SU-DHL-6 (cell line): ENCODE measurements at regions not wholly inside any gene's neighbourhood (a gene's known extent, or its start where the extent isn't known, plus 50 kb on each side); places are given as distances from the start of the nearest gene placed in this dataset.

Experiments used
- H2AFZ ChIP-seq: fragments of 200-600 bp; sonication (generic); 2 replicates; pipeline ENCODE4 v1.6.1; 2014; ENCODE audit warnings: low read depth, mild to moderate bottlenecking, moderate library complexity, mixed read lengths, antibody characterized with exemption, low read length; ENCODE audit not compliant: severe bottlenecking
- H3F3A ChIP-seq: fragments of 200-600 bp; shearing (Covaris generic); 2 replicates; pipeline ENCODE4 v1.6.0; 2016; ENCODE audit warnings: antibody characterized with exemption, mild to moderate bottlenecking; ENCODE audit not compliant: insufficient read depth
- H3K27ac ChIP-seq: fragments of 200-600 bp; sonication (generic); 2 replicates; pipeline ENCODE4 v1.5.1; 2016; ENCODE audit warnings: low read depth, mild to moderate bottlenecking, low read length, moderate library complexity, mixed read lengths
- H3K27me3 ChIP-seq: fragments of 200-600 bp; sonication (generic), shearing (Covaris generic); 2 replicates; pipeline ENCODE4 v1.6.0; 2014; ENCODE audit warnings: mild to moderate bottlenecking, low read length
- H3K36me3 ChIP-seq: fragments of 200-600 bp; sonication (generic); 2 replicates; pipeline ENCODE4 v1.6.1; 2014; ENCODE audit warnings: mild to moderate bottlenecking, low read length, mixed read lengths
- H3K4me2 ChIP-seq: fragments of 300-600, 200-600 bp; shearing (Covaris generic), sonication (generic); 2 replicates; pipeline ENCODE4 v1.6.0; 2014; ENCODE audit warnings: low read length, low read depth, mild to moderate bottlenecking; ENCODE audit not compliant: poor library complexity, severe bottlenecking
- H3K4me3 ChIP-seq: fragments of 200-600 bp; sonication (generic); 2 replicates; pipeline ENCODE4 v1.5.1; 2014; ENCODE audit warnings: antibody characterized with exemption, low read length, mild to moderate bottlenecking, mixed read lengths; ENCODE audit not compliant: insufficient read depth, poor library complexity, severe bottlenecking
- H3K79me2 ChIP-seq: fragments of 200-600 bp; sonication (generic); 2 replicates; pipeline ENCODE4 v1.6.1; 2014; ENCODE audit warnings: mild to moderate bottlenecking, low read length, moderate library complexity; ENCODE audit not compliant: insufficient read depth
- H3K9ac ChIP-seq: fragments of 200-600 bp; sonication (generic); 2 replicates; pipeline ENCODE4 v1.7.0; 2014; ENCODE audit warnings: mild to moderate bottlenecking, low read length
- H3K9me2 ChIP-seq: fragments of 200-600 bp; sonication (generic); replicated peaks from 2 replicates; pipeline ENCODE4 v1.6.1; 2014; ENCODE audit warnings: low read length; ENCODE audit not compliant: insufficient read depth
- H3K9me3 ChIP-seq: fragments of 200-600 bp; sonication (generic); 2 replicates; pipeline ENCODE4 v1.6.1; 2014; ENCODE audit warnings: low read length, mixed read lengths; ENCODE audit not compliant: insufficient read depth
- H4K20me1 ChIP-seq: fragments of 200-600 bp; sonication (generic); 2 replicates; pipeline ENCODE4 v1.6.1; 2014; ENCODE audit warnings: low read depth, mild to moderate bottlenecking, antibody characterized with exemption, low read length, moderate library complexity, mixed read lengths
- EZH2phosphoT487 ChIP-seq: fragments of 200-600 bp; sonication (generic), shearing (Covaris generic); conservative IDR thresholded peaks from 2 replicates; pipeline ENCODE4 v1.6.1; 2018; ENCODE audit warnings: mild to moderate bottlenecking, antibody characterized with exemption, low read length, moderate library complexity, mixed read lengths
- TF ChIP-seq, protein P1 (sequence below): fragments of 200-600 bp; sonication (generic); IDR thresholded peaks from one replicate; pipeline ENCODE4 v1.5.1; 2017; ENCODE audit warnings: antibody characterized with exemption, mild to moderate bottlenecking, low read length, moderate library complexity; ENCODE audit not compliant: insufficient read depth, poor library complexity, severe bottlenecking

DNA sequence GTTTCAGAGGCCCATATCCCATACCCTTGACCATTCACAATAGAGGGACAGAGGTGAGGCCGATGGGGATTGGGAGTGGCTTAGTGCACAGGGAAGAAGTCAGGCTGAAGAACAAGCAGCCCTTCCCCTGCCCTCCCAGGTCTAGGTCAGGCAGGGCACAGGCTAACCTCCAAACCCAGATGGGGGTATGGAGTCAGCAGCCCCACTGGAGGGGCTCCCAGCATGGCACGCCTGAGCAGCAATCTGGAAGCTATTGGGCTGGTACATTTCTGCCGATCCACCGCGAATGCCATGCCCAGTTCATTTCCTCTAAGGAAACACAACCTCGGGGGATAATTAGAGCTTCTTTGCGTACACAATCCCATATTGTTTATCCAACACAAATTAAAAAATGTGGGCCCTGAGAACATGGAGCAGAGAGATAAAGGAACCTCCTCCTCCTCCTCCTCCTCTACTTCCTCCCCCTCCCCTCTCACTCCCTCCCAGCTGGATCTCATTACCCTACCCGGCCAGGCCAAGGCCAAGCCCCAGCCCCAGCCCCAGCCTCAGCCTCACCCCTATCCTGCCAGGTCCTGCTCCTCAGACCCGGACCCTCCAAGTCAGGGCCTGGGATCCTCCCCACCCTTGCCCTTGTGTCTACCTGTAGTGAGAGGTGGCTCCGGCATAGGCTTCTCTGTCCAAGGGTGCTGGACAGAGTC is 83.0 kb downstream of the PJA1 start:
- Histone ChIP-seq H3K9me2 (no peaks in the 10 kb centered on the region), H3K79me2 (no peaks in the 10 kb centered on the region), H3K27ac (no peak overlapping the region), H3K9ac (no peak overlapping the region), H3K4me2 (no peak overlapping the region), H3K36me3 (no peaks in the 10 kb centered on the region), H3K9me3 (no peaks in the 10 kb centered on the region), H2AFZ (no peak overlapping the region), H3K27me3 (no peaks in the 10 kb centered on the region), H3K4me3 (no peak overlapping the region), H3F3A (no peaks in the 10 kb centered on the region), H4K20me1 (no peaks in the 10 kb centered on the region)
- TF ChIP-seq, protein P1, sequence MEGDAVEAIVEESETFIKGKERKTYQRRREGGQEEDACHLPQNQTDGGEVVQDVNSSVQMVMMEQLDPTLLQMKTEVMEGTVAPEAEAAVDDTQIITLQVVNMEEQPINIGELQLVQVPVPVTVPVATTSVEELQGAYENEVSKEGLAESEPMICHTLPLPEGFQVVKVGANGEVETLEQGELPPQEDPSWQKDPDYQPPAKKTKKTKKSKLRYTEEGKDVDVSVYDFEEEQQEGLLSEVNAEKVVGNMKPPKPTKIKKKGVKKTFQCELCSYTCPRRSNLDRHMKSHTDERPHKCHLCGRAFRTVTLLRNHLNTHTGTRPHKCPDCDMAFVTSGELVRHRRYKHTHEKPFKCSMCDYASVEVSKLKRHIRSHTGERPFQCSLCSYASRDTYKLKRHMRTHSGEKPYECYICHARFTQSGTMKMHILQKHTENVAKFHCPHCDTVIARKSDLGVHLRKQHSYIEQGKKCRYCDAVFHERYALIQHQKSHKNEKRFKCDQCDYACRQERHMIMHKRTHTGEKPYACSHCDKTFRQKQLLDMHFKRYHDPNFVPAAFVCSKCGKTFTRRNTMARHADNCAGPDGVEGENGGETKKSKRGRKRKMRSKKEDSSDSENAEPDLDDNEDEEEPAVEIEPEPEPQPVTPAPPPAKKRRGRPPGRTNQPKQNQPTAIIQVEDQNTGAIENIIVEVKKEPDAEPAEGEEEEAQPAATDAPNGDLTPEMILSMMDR = no peak

DNA sequence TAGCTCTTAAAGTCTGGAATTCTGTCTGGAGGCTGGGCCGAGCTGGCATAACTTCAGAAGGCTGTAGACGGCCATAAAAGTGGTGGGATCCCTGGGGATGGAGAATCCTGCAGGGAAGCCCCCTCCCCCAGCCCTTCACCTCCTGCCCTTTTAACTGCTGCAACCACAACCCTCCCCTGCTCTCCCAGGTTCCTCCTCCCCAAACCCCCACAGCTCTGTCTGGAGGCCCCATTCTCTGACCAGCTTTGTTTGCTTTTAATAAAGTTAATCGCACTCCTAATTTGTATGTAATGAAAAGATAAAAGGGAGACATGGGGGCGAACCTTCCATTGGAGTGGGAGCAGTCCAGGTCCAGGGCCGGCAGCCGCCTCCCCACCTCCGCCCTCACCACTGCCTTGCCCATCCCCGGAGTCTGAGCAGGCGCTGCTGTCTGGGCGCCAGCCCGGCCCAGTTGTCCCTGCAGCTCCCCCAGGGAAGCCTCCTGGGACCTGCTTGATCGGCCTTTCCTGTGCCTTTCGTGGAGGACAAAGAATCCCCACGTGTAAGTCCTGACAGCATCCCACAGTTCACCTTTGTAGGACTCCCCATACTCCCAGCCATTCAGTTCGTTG is 84.3 kb downstream of the PJA1 start:
- no peaks in the 10 kb centered on the region for H4K20me1 ChIP-seq
- H3K4me2 ChIP-seq = no peak overlapping the region

DNA sequence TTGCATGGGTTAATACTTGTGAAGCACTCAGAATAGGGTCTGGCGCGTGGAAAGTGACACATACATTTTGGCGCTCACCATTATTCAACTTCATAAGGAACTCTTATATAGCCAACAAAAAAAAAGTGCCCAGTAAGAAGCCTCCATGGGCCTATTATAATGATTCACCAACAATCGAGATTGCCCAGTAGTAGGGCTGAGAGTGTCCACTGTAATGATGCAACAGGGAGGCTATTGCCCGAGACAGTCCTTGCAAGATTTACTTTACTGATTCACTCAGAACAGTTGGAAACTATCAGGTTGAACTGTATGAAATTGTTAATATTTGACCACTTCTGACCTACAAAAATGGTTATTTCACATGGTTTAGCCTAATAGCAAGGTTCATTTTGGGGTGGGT is 86.0 kb downstream of the PJA1 start:
- Histone ChIP-seq H3K79me2 (no peaks in the 10 kb centered on the region), H3K27ac (no peak overlapping the region), H3K9me2 (no peaks in the 10 kb centered on the region), H3K4me2 (no peak overlapping the region), H3K36me3 (no peaks in the 10 kb centered on the region), H3K4me3 (no peak overlapping the region), H3K9me3 (no peaks in the 10 kb centered on the region), H3K9ac (no peak overlapping the region), H3F3A (no peaks in the 10 kb centered on the region), H2AFZ (no peak overlapping the region), H4K20me1 (no peaks in the 10 kb centered on the region), H3K27me3 (no peaks in the 10 kb centered on the region)
- TF ChIP-seq EZH2phosphoT487 = no peak
- TF ChIP-seq, protein P1 = no peak

More for the DNA sequence above, 84.3 kb downstream of the PJA1 start:
- Histone ChIP-seq H3K79me2 (no peaks in the 10 kb centered on the region), H3K9ac (no peak overlapping the region), H3K27me3 (no peaks in the 10 kb centered on the region), H2AFZ (no peak overlapping the region), H3K27ac (no peak overlapping the region), H3F3A (no peaks in the 10 kb centered on the region), H3K9me3 (no peaks in the 10 kb centered on the region), H3K36me3 (no peaks in the 10 kb centered on the region), H3K4me3 (no peak overlapping the region), H3K9me2 (no peaks in the 10 kb centered on the region)
- TF ChIP-seq, protein P1 = no peak
- no peak for TF ChIP-seq EZH2phosphoT487
